ENCODE measurements at regions not wholly inside any gene's neighbourhood (a gene's known extent, or its start where the extent isn't known, plus 50 kb on each side); places are given as distances from the start of the nearest gene placed in this dataset.

DNA sequence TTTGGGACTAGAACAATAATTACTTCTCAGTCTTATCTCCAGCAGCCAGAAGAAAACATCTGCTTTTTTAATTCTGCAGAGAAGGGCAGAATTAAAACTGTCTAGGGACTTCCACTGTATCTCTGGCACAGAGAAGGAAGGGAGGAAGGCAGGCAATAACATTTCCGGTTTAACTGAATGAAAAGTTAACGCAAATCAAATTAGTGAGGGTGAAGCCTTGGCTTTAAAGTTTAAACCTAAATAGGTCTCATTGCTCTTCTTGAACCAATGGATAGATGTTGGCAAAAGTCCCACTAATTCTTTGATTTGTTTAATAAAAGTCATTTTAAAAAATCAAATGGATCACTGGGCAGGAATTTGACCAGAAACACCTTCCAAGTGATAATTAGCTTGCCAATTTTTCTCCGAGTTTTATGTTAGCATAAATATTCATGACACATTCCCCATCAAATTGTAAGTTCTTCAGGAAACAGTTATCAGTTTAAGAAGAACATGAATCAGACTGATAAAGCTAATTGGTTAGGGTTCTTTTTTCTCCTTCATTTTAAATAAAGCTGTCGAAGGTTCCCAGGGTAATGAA is 181.9 kb downstream of the SLC15A5 start:
- H3K4me3 Mint-ChIP-seq = no peak overlapping the region
- WGBS (ENCODE audit: insufficient coverage) = 55% methylated on average over 2 of the region's 4 CpGs
- TF ChIP-seq, protein P1, sequence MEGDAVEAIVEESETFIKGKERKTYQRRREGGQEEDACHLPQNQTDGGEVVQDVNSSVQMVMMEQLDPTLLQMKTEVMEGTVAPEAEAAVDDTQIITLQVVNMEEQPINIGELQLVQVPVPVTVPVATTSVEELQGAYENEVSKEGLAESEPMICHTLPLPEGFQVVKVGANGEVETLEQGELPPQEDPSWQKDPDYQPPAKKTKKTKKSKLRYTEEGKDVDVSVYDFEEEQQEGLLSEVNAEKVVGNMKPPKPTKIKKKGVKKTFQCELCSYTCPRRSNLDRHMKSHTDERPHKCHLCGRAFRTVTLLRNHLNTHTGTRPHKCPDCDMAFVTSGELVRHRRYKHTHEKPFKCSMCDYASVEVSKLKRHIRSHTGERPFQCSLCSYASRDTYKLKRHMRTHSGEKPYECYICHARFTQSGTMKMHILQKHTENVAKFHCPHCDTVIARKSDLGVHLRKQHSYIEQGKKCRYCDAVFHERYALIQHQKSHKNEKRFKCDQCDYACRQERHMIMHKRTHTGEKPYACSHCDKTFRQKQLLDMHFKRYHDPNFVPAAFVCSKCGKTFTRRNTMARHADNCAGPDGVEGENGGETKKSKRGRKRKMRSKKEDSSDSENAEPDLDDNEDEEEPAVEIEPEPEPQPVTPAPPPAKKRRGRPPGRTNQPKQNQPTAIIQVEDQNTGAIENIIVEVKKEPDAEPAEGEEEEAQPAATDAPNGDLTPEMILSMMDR (IDR thresholded peaks at IDR 0.05) = no peak

DNA sequence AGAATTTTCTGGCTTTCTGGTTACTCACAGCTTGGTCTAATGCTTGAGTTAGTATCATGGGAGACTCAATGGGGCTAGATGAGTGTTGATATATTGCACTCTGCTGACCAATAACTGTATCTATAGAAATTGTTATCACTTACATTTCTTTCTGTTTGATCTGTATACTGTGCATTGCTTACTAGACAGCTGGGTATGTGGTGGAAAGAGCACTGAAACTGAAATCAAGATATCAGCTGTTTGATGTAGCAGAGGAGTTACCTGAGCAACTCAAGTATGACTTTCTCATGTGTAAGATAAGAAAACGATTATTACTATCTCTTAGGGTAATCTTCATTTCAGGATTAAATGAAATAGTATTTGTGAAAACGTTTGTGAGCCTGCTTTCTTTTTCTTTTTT is 183.0 kb downstream of the SLC15A5 start:
- intact Hi-C loops (cut with micrococcal nuclease) = no loop called here
- WGBS (ENCODE audit: insufficient coverage) = 83% methylated on average over 1 of the region's 2 CpGs
- no peaks in the 10 kb centered on the region for H3K4me1 ChIP-seq (ENCODE audit: control insufficient read depth in 1 of 2, insufficient read depth in 2 of 2, low read length in 2 of 2)
- H3K4me3 ChIP-seq (replicated peaks in 1 of 3; ENCODE audit: low read depth in 2 of 3, low read length in 3 of 3) = no peak overlapping the region
- H2AFZ ChIP-seq (ENCODE audit: insufficient read depth, low read depth, low read length, poor library complexity, severe bottlenecking) = no peak overlapping the region
- DNase-seq = no peak
- H3K9ac ChIP-seq (ENCODE audit: insufficient read depth, low read length, poor library complexity, severe bottlenecking) = no peak overlapping the region
- Mint-ChIP-seq H3K36me3 (no peaks in the 10 kb centered on the region), H3K4me3 (no peak overlapping the region), H3K27me3 (ENCODE audit: low read depth in 3 of 3) (no peaks in the 10 kb centered on the region), H3K4me1 (no peaks in the 10 kb centered on the region), H3K9me3 (peaks cover 0 to 15% (median 13%) of the 10 kb centered on the region in 7 donors), H3K27ac (no peak overlapping the region)
- H3K79me2 ChIP-seq (ENCODE audit: insufficient read depth, low read length) = no peaks in the 10 kb centered on the region
- no peaks in the 10 kb centered on the region for H4K20me1 ChIP-seq (ENCODE audit: insufficient read depth, low read length)
- peaks cover 0 to 8% of the 10 kb centered on the region in 2 donors for H3K9me3 ChIP-seq (replicated peaks in 1 of 2; ENCODE audit: control insufficient read depth in 1 of 2, insufficient read depth in 1 of 2, low read length in 2 of 2)
- no peaks in the 10 kb centered on the region for H3K27me3 ChIP-seq (ENCODE audit: control insufficient read depth in 2 of 2, insufficient read depth in 2 of 2, low read length in 2 of 2)
- no peaks in the 10 kb centered on the region for H3K36me3 ChIP-seq (replicated peaks in 1 of 2; ENCODE audit: control insufficient read depth in 1 of 2, insufficient read depth in 2 of 2, low read length in 2 of 2)
- H3K4me2 ChIP-seq (replicated peaks; ENCODE audit: extremely low read depth, low read length, poor library complexity, severe bottlenecking) = no peak overlapping the region
- TF ChIP-seq, protein P1 (IDR thresholded peaks at IDR 0.05) = no peak
- H3K27ac ChIP-seq (ENCODE audit: low read depth in 1 of 2, low read length in 2 of 2) = no peak overlapping the region

More for the DNA sequence above, 181.9 kb downstream of the SLC15A5 start:
- no peak for DNase-seq
- Mint-ChIP-seq H3K9me3 (peaks cover 0 to 15% (median 12%) of the 10 kb centered on the region in 7 donors), H3K4me1 (no peaks in the 10 kb centered on the region), H3K27ac (no peak overlapping the region), H3K27me3 (ENCODE audit: low read depth in 3 of 3) (no peaks in the 10 kb centered on the region), H3K36me3 (no peaks in the 10 kb centered on the region)
- Histone ChIP-seq H3K27me3 (ENCODE audit: control insufficient read depth in 2 of 2, insufficient read depth in 2 of 2, low read length in 2 of 2) (no peaks in the 10 kb centered on the region), H3K4me3 (replicated peaks in 1 of 3; ENCODE audit: low read depth in 2 of 3, low read length in 3 of 3) (no peak overlapping the region), H3K9me3 (replicated peaks in 1 of 2; ENCODE audit: control insufficient read depth in 1 of 2, insufficient read depth in 1 of 2, low read length in 2 of 2) (peaks cover 0 to 8% of the 10 kb centered on the region in 2 donors), H3K36me3 (replicated peaks in 1 of 2; ENCODE audit: control insufficient read depth in 1 of 2, insufficient read depth in 2 of 2, low read length in 2 of 2) (no peaks in the 10 kb centered on the region), H3K9ac (ENCODE audit: insufficient read depth, low read length, poor library complexity, severe bottlenecking) (no peak overlapping the region), H2AFZ (ENCODE audit: insufficient read depth, low read depth, low read length, poor library complexity, severe bottlenecking) (no peak overlapping the region), H3K79me2 (ENCODE audit: insufficient read depth, low read length) (no peaks in the 10 kb centered on the region), H3K27ac (ENCODE audit: low read depth in 1 of 2, low read length in 2 of 2) (no peak overlapping the region), H4K20me1 (ENCODE audit: insufficient read depth, low read length) (no peaks in the 10 kb centered on the region), H3K4me1 (ENCODE audit: control insufficient read depth in 1 of 2, insufficient read depth in 2 of 2, low read length in 2 of 2) (no peaks in the 10 kb centered on the region), H3K4me2 (replicated peaks; ENCODE audit: extremely low read depth, low read length, poor library complexity, severe bottlenecking) (no peak overlapping the region)
- intact Hi-C loops (cut with micrococcal nuclease) = no loop called here

All from CD14-positive monocyte (primary cell).